ENCODE measurements at regions not wholly inside any gene's neighbourhood (a gene's known extent, or its start where the extent isn't known, plus 50 kb on each side); places are given as distances from the start of the nearest gene placed in this dataset.

- TF ChIP-seq CTCF (IDR thresholded peaks at IDR 0.05), result no peak
- TF ChIP-seq POLR2A (IDR thresholded peaks at IDR 0.05), result no peak
These were observed 391.1 kb upstream of the HSF2 start for GRCh38 chr6:122008101-122008999.

Data from gastroesophageal sphincter (tissue), 3 donors.